Osteoblast (primary cell): ENCODE measurements at regions not wholly inside any gene's neighbourhood (a gene's known extent, or its start where the extent isn't known, plus 50 kb on each side); places are given as distances from the start of the nearest gene placed in this dataset.

Experiments
- DNase-seq: peaks from one replicate; pipeline ENCODE4 v3.0.0; 2011; ENCODE audit warnings: low spot score, mixed read lengths; ENCODE audit not compliant: insufficient read length; ENCODE audit errors: missing footprints
- H2AFZ ChIP-seq: 2 replicates; pipeline ENCODE4 v1.6.0; 2011; ENCODE audit warnings: mild to moderate bottlenecking, low read length
- H3K27ac ChIP-seq: 2 replicates; pipeline ENCODE4 v1.5.1; 2011; ENCODE audit warnings: mild to moderate bottlenecking, low read depth, low read length, moderate library complexity
- H3K27me3 ChIP-seq: 2 replicates; pipeline ENCODE4 v1.6.0; 2012; ENCODE audit warnings: mild to moderate bottlenecking, control low read depth, inconsistent platforms, low read length, moderate library complexity; ENCODE audit not compliant: insufficient read depth
- H3K36me3 ChIP-seq: 2 replicates; pipeline ENCODE4 v1.5.1; 2011; ENCODE audit warnings: mild to moderate bottlenecking, low read length, control low read depth, moderate library complexity; ENCODE audit not compliant: insufficient read depth
- H3K4me1 ChIP-seq: 2 replicates; pipeline ENCODE4 v1.5.1; 2011; ENCODE audit warnings: mild to moderate bottlenecking, low read length, control low read depth, moderate library complexity; ENCODE audit not compliant: insufficient read depth
- H3K4me2 ChIP-seq: 2 replicates; pipeline ENCODE4 v1.6.0; 2011; ENCODE audit warnings: mild to moderate bottlenecking, low read length; ENCODE audit not compliant: insufficient read depth
- H3K4me3 ChIP-seq: fragments of 200-600 bp; sonication (generic); 3 replicates; pipeline ENCODE4 v1.5.1; 2012; ENCODE audit warnings: mild to moderate bottlenecking, low read length, inconsistent platforms; ENCODE audit not compliant: insufficient read depth
- H3K79me2 ChIP-seq: 2 replicates; pipeline ENCODE4 v1.6.0; 2012; ENCODE audit warnings: mild to moderate bottlenecking, low read length, control low read depth, inconsistent platforms; ENCODE audit not compliant: insufficient read depth
- H3K9me3 ChIP-seq: 2 replicates; pipeline ENCODE4 v1.5.1; 2011; ENCODE audit warnings: low read depth, low read length, control low read depth
- H4K20me1 ChIP-seq: 2 replicates; pipeline ENCODE4 v1.6.0; 2012; ENCODE audit warnings: mild to moderate bottlenecking, low read length, control low read depth; ENCODE audit not compliant: insufficient read depth
- CTCF ChIP-seq: IDR thresholded peaks from 2 replicates; pipeline ENCODE4 v1.5.1; 2011; ENCODE audit warnings: mild to moderate bottlenecking, low read depth, low read length, moderate library complexity; ENCODE audit errors: extremely low read depth

DNA sequence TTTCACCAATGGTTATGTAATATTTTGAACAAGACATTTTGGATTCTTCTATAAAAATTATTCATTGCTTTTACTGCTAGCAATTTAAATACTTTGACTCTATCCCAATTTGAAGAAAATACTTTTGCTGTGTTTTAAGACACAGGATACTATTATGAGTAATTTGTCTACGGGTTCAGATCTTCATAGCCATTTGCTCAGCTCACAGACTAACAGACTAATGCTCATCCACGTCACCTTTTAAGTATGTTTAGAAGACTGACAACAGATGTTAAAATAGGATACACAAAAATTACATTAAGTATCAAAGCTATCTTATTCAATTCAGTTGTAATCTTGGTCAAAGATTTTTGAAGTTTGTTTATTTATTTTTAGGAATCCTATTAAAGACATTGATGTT is 251.3 kb upstream of the CHRM2 start:
- Histone ChIP-seq H3K4me1 (no peaks in the 10 kb centered on the region), H3K4me2 (no peak overlapping the region), H3K27ac (no peak overlapping the region), H3K9me3 (no peaks in the 10 kb centered on the region), H3K4me3 (no peak overlapping the region), H3K27me3 (no peaks in the 10 kb centered on the region), H3K79me2 (no peaks in the 10 kb centered on the region), H2AFZ (no peak overlapping the region), H3K36me3 (no peaks in the 10 kb centered on the region), H4K20me1 (no peaks in the 10 kb centered on the region)
- no peak for TF ChIP-seq CTCF
- DNase-seq = no peak

GRCh38 chr7:136605532-136606329 is 262.7 kb upstream of the CHRM2 start:
- no peaks in the 10 kb centered on the region for H3K36me3 ChIP-seq
- H3K4me1 ChIP-seq = no peaks in the 10 kb centered on the region
- no peaks in the 10 kb centered on the region for H4K20me1 ChIP-seq
- H3K4me3 ChIP-seq = no peak overlapping the region
- H3K4me2 ChIP-seq = no peak overlapping the region
- H3K9me3 ChIP-seq = no peaks in the 10 kb centered on the region
- no peak for DNase-seq
- no peak overlapping the region for H2AFZ ChIP-seq
- H3K27ac ChIP-seq = no peak overlapping the region
- no peaks in the 10 kb centered on the region for H3K27me3 ChIP-seq
- TF ChIP-seq CTCF = no peak
- no peaks in the 10 kb centered on the region for H3K79me2 ChIP-seq

DNA sequence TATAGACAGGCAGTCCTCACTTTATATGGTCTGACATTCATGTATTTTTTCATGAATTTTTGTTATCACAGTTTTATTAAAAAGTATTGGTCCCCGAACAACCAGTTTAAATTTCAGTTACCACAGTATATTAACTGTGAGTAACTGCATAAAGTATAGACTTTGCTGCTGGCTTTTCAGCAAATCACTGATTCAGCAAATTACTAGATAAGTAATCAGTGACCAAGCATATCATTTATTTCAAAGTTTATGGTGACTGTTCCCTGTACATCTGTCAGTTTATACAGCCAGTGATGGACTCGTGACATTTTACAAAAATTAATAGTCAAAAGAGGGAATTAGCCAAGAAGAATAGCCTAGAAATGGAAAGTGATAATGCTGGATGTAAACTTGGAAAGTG is 266.7 kb upstream of the CHRM2 start:
- H3K27ac ChIP-seq = no peak overlapping the region
- no peak overlapping the region for H3K4me2 ChIP-seq
- no peaks in the 10 kb centered on the region for H3K27me3 ChIP-seq
- no peaks in the 10 kb centered on the region for H3K9me3 ChIP-seq
- no peaks in the 10 kb centered on the region for H3K4me1 ChIP-seq
- DNase-seq = no peak
- H3K79me2 ChIP-seq = no peaks in the 10 kb centered on the region
- no peak overlapping the region for H2AFZ ChIP-seq
- TF ChIP-seq CTCF = no peak
- no peak overlapping the region for H3K4me3 ChIP-seq
- H4K20me1 ChIP-seq = no peaks in the 10 kb centered on the region
- no peaks in the 10 kb centered on the region for H3K36me3 ChIP-seq

DNA sequence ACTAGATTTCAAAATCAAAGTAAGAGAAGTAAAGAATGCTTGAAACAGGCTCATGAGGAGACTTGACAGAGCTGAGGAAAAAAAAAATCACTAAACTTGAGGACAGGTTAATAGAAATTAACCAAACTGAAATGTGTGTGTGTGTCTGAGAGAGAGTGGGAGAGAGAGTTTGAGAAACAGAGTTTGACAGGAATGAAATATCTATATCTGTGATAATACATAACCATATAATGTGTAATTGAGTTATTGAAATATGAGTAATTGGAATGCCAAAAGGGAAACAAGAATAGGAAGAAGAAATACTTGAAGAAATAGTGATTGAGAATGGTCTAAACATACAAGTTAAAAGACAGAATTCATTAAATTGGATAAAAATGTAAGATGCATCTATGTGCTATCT is 268.0 kb upstream of the CHRM2 start:
- H3K9me3 ChIP-seq = no peaks in the 10 kb centered on the region
- H3K4me1 ChIP-seq = no peaks in the 10 kb centered on the region
- H3K79me2 ChIP-seq = no peaks in the 10 kb centered on the region
- no peaks in the 10 kb centered on the region for H3K36me3 ChIP-seq
- H3K27ac ChIP-seq = no peak overlapping the region
- DNase-seq = no peak
- H4K20me1 ChIP-seq = no peaks in the 10 kb centered on the region
- H3K4me2 ChIP-seq = no peak overlapping the region
- H3K27me3 ChIP-seq = no peaks in the 10 kb centered on the region
- TF ChIP-seq CTCF = no peak
- no peak overlapping the region for H2AFZ ChIP-seq
- H3K4me3 ChIP-seq = no peak overlapping the region
